Thyroid gland (tissue), 4 donors: ENCODE measurements at regions not wholly inside any gene's neighbourhood (a gene's known extent, or its start where the extent isn't known, plus 50 kb on each side); places are given as distances from the start of the nearest gene placed in this dataset.

Source experiments
- DNase-seq, 2 donors: peaks; one replicate each; pipeline ENCODE4 v3.0.0-alpha.2; 2019
- H3K27ac ChIP-seq, 3 donors: fragments of 200-600 bp; sonication (generic); 1 replicate in 2 of 3; 2 replicates in 1 of 3; pipeline ENCODE4 v1.5.1; 2016 to 2019; ENCODE audit warnings: mild to moderate bottlenecking in 1 of 3, moderate library complexity in 1 of 3
- H3K27me3 ChIP-seq: fragments of 200-600 bp; sonication (generic); one replicate; pipeline ENCODE4 v1.5.1; 2019
- H3K36me3 ChIP-seq, 2 donors: fragments of 200-600 bp; sonication (generic); one replicate each; pipeline ENCODE4 v1.5.1; 2016 to 2019
- H3K4me1 ChIP-seq, 2 donors: fragments of 200-600 bp; sonication (generic); one replicate each; pipeline ENCODE4 v1.5.1; 2017 to 2019
- H3K4me3 ChIP-seq, 3 donors: fragments of 200-600 bp; sonication (generic); replicated peaks in 1 of 3; 1 replicate in 2 of 3; 2 replicates in 1 of 3; pipeline ENCODE4 v1.5.1; 2016; ENCODE audit warnings: mild to moderate bottlenecking in 1 of 3
- H3K9me3 ChIP-seq: fragments of 200-600 bp; sonication (generic); one replicate; pipeline ENCODE4 v1.5.1; 2017
- CTCF ChIP-seq, 6 experiments: fragments of 200-600 bp in 3 of 6; fragments of 450-650 bp in 3 of 6; sonication (generic) in 3 of 6; IDR thresholded peaks; one replicate each; pipeline ENCODE4 v1.5.1; 2016 to 2019; ENCODE audit warnings: antibody characterized with exemption in 6 of 6, mild to moderate bottlenecking in 2 of 6, inconsistent platforms in 1 of 6, moderate library complexity in 1 of 6
- POLR2A ChIP-seq, 2 donors: fragments of 450-650 bp; IDR thresholded peaks; one replicate each; pipeline ENCODE4 v1.6.1; 2017; ENCODE audit warnings: antibody characterized with exemption in 2 of 2, mild to moderate bottlenecking in 2 of 2, moderate library complexity in 1 of 2
- WGBS, 2 donors: methylation state at CpG; one replicate each; pipeline ENCODE4 v1.1.5; 2017; 5-methylcytosine and 5-hydroxymethylcytosine counted together
- intact Hi-C: fragments of 100-400 bp; cut with DNase I; formaldehyde crosslinking; loops from one replicate; pipeline ENCODE4 v1.15.1; 2023

- H3K27me3 ChIP-seq = no peaks in the 10 kb centered on the region
- no peaks in the 10 kb centered on the region for H3K36me3 ChIP-seq
- intact Hi-C loops = no loop called here
- no peak overlapping the region for H3K27ac ChIP-seq
- H3K9me3 ChIP-seq = no peaks in the 10 kb centered on the region
- H3K4me3 ChIP-seq = no peak overlapping the region
- 86 to 89% methylated on average over 3 of the region's 3 CpGs for WGBS, 2 donors
- DNase-seq = no peak
- TF ChIP-seq POLR2A (IDR thresholded peaks at IDR 0.05) (no peak), CTCF (IDR thresholded peaks at IDR 0.05) (no peak)
- H3K4me1 ChIP-seq = no peaks in the 10 kb centered on the region
Measured at GRCh38 chr4:156328882-156329281, 375.2 kb upstream of the CTSO start.

GRCh38 chr4:156326246-156326645 lies 372.6 kb upstream of the CTSO start:
- 83 to 98% methylated on average over 4 of the region's 4 CpGs for WGBS, 2 donors

GRCh38 chr4:156322592-156322991 lies 368.9 kb upstream of the CTSO start:
- TF ChIP-seq CTCF (IDR thresholded peaks at IDR 0.05) (no peak), POLR2A (IDR thresholded peaks at IDR 0.05) (no peak)
- Histone ChIP-seq H3K36me3 (no peaks in the 10 kb centered on the region), H3K27ac (no peak overlapping the region), H3K4me3 (no peak overlapping the region), H3K9me3 (no peaks in the 10 kb centered on the region), H3K4me1 (no peaks in the 10 kb centered on the region), H3K27me3 (no peaks in the 10 kb centered on the region)
- intact Hi-C loops = no loop called here
- no peak for DNase-seq

More at GRCh38 chr4:156326246-156326645, 372.6 kb upstream of the CTSO start:
- Histone ChIP-seq H3K9me3 (no peaks in the 10 kb centered on the region), H3K36me3 (no peaks in the 10 kb centered on the region), H3K4me3 (no peak overlapping the region), H3K4me1 (no peaks in the 10 kb centered on the region), H3K27ac (no peak overlapping the region), H3K27me3 (no peaks in the 10 kb centered on the region)
- intact Hi-C loops = no loop called here
- TF ChIP-seq CTCF (IDR thresholded peaks at IDR 0.05) (no peak), POLR2A (IDR thresholded peaks at IDR 0.05) (no peak)
- DNase-seq = no peak

- WGBS, 2 donors = 81 to 92% methylated on average over 2 of the region's 2 CpGs
- H3K9me3 ChIP-seq = no peaks in the 10 kb centered on the region
- TF ChIP-seq CTCF (IDR thresholded peaks at IDR 0.05) = no peak
- no peak for TF ChIP-seq POLR2A (IDR thresholded peaks at IDR 0.05)
- intact Hi-C loops = no loop called here
- no peaks in the 10 kb centered on the region for H3K4me1 ChIP-seq
- H3K36me3 ChIP-seq = no peaks in the 10 kb centered on the region
- no peaks in the 10 kb centered on the region for H3K27me3 ChIP-seq
- no peak overlapping the region for H3K27ac ChIP-seq
- no peak overlapping the region for H3K4me3 ChIP-seq
- DNase-seq = no peak
Measured at GRCh38 chr4:156321203-156321602, 367.5 kb upstream of the CTSO start.

- Histone ChIP-seq H3K27ac (no peak overlapping the region), H3K27me3 (no peaks in the 10 kb centered on the region), H3K9me3 (no peaks in the 10 kb centered on the region), H3K4me3 (no peak overlapping the region), H3K36me3 (no peaks in the 10 kb centered on the region), H3K4me1 (peaks cover 5 to 9% of the 10 kb centered on the region in 2 donors)
- intact Hi-C loops = no loop called here
- TF ChIP-seq CTCF (IDR thresholded peaks at IDR 0.05) = no peak
- no peak for TF ChIP-seq POLR2A (IDR thresholded peaks at IDR 0.05)
- WGBS, 2 donors = 11 to 13% methylated on average over 2 of the region's 2 CpGs
- DNase-seq = no peak
Measured at GRCh38 chr4:156313497-156313896, 359.8 kb upstream of the CTSO start.
